ENCODE measurements at regions not wholly inside any gene's neighbourhood (a gene's known extent, or its start where the extent isn't known, plus 50 kb on each side); places are given as distances from the start of the nearest gene placed in this dataset.

- no peak for DNase-seq (ENCODE audit: low read depth)
- TF ChIP-seq CTCF (IDR thresholded peaks at IDR 0.05; ENCODE audit: low read depth, low read length, missing control alignments): no peak
- H3K4me3 ChIP-seq (ENCODE audit: low read depth, low read length): no peak overlapping the region
These were observed 110.8 kb downstream of the EDN3 start for GRCh38 chr20:59411170-59411569.

- TF ChIP-seq CTCF (IDR thresholded peaks at IDR 0.05; ENCODE audit: low read depth, low read length, missing control alignments): no peak
- no peak overlapping the region for H3K4me3 ChIP-seq (ENCODE audit: low read depth, low read length)
- no peak for DNase-seq (ENCODE audit: low read depth)
These were observed 111.2 kb downstream of the EDN3 start for GRCh38 chr20:59411589-59411988.

- TF ChIP-seq CTCF (IDR thresholded peaks at IDR 0.05; ENCODE audit: low read depth, low read length, missing control alignments): no peak
- DNase-seq (ENCODE audit: low read depth): no peak
These were observed 111.8 kb downstream of the EDN3 start for GRCh38 chr20:59412181-59412580.

GRCh38 chr20:59412875-59413284 is 112.5 kb downstream of the EDN3 start:
- no peak for DNase-seq (ENCODE audit: low read depth)
- no peak overlapping the region for H3K4me3 ChIP-seq (ENCODE audit: low read depth, low read length)
- TF ChIP-seq CTCF (IDR thresholded peaks at IDR 0.05; ENCODE audit: low read depth, low read length, missing control alignments): no peak

More at GRCh38 chr20:59412181-59412580, 111.8 kb downstream of the EDN3 start:
- no peak overlapping the region for H3K4me3 ChIP-seq (ENCODE audit: low read depth, low read length)

- TF ChIP-seq CTCF (IDR thresholded peaks at IDR 0.05; ENCODE audit: low read depth, low read length, missing control alignments): no peak
- no peak for DNase-seq (ENCODE audit: low read depth)
These were observed 113.0 kb downstream of the EDN3 start for GRCh38 chr20:59413326-59413865.

GRCh38 chr20:59414936-59415623 is 114.7 kb downstream of the EDN3 start:
- no peak for DNase-seq (ENCODE audit: low read depth)
- no peak overlapping the region for H3K4me3 ChIP-seq (ENCODE audit: low read depth, low read length)
- no peak for TF ChIP-seq CTCF (IDR thresholded peaks at IDR 0.05; ENCODE audit: low read depth, low read length, missing control alignments)

More at GRCh38 chr20:59413326-59413865, 113.0 kb downstream of the EDN3 start:
- no peak overlapping the region for H3K4me3 ChIP-seq (ENCODE audit: low read depth, low read length)

- TF ChIP-seq CTCF (IDR thresholded peaks at IDR 0.05; ENCODE audit: low read depth, low read length, missing control alignments): no peak
- no peak for DNase-seq (ENCODE audit: low read depth)
- no peak overlapping the region for H3K4me3 ChIP-seq (ENCODE audit: low read depth, low read length)
These were observed 116.5 kb downstream of the EDN3 start for GRCh38 chr20:59416916-59417315.
